ENCODE measurements at regions not wholly inside any gene's neighbourhood (a gene's known extent, or its start where the extent isn't known, plus 50 kb on each side); places are given as distances from the start of the nearest gene placed in this dataset.

GRCh38 chr7:156051884-156052283 is 239.6 kb upstream of the SHH start:
- no peak for TF ChIP-seq CTCF (IDR thresholded peaks at IDR 0.05; ENCODE audit: extremely low read depth in 1 of 2, insufficient read depth in 1 of 2, low read depth in 1 of 2, low read length in 2 of 2)
- no peak for TF ChIP-seq FOS (IDR thresholded peaks at IDR 0.05; ENCODE audit: borderline replicate concordance, insufficient read depth, low read length)
- no peak for TF ChIP-seq POLR2A (IDR thresholded peaks at IDR 0.05; ENCODE audit: low read depth, low read length)
- TF ChIP-seq MYC (IDR thresholded peaks at IDR 0.05; ENCODE audit: low read depth, low read length): no peak
- TF ChIP-seq POLR2AphosphoS5 (IDR thresholded peaks at IDR 0.05; ENCODE audit: insufficient read depth, low read depth, low read length): no peak
- no peak for TF ChIP-seq EZH2 (IDR thresholded peaks at IDR 0.05; ENCODE audit: borderline replicate concordance, low read depth, low read length, severe bottlenecking)
